ENCODE measurements at regions not wholly inside any gene's neighbourhood (a gene's known extent, or its start where the extent isn't known, plus 50 kb on each side); places are given as distances from the start of the nearest gene placed in this dataset.

- no peak for TF ChIP-seq CTCF (IDR thresholded peaks at IDR 0.05)
- TF ChIP-seq POLR2A (IDR thresholded peaks at IDR 0.05) = no peak
Measured at GRCh38 chr1:81498471-81499462, 302.0 kb upstream of the ADGRL2 start.
